SK-N-SH (cell line): ENCODE measurements at regions not wholly inside any gene's neighbourhood (a gene's known extent, or its start where the extent isn't known, plus 50 kb on each side); places are given as distances from the start of the nearest gene placed in this dataset.

Experiments used
- CTCF ChIA-PET: fragments of 300-600, 350-600 bp; formaldehyde crosslinking; extraction: SDS; loops from one replicate; lab custom pipeline; 2021; lab: Yijun Ruan, JAX
- POLR2A ChIA-PET: fragments of 350-600 bp; sonication (Branson Sonifier 250); formaldehyde crosslinking; extraction: SDS; loops from one replicate; lab custom pipeline; 2020; ENCODE audit warnings: antibody characterized with exemption, inconsistent platforms; lab: Yijun Ruan, JAX
- DNase-seq: peaks from one replicate; pipeline ENCODE4 v3.0.0; 2012
- H2AFZ ChIP-seq: fragments of 200-600 bp; sonication (generic); 2 replicates; pipeline ENCODE4 v1.8.1; 2016; ENCODE audit warnings: antibody characterized with exemption, mild to moderate bottlenecking, low read depth
- H3F3A ChIP-seq: fragments of 200-600 bp; sonication (generic); replicated peaks from 2 replicates; pipeline ENCODE3; 2016; ENCODE audit warnings: antibody characterized with exemption, mild to moderate bottlenecking; ENCODE audit not compliant: insufficient read depth
- H3K27ac ChIP-seq, 2 experiments: fragments of 200-500 bp in 1 of 2; fragments of 200-600 bp in 1 of 2; sonication (Bioruptor generic) in 1 of 2; sonication (generic), shearing (Covaris generic) in 1 of 2; 2 replicates each; pipeline versions ENCODE4 v1.5.1 to v1.6.1; 2014 to 2016; ENCODE audit warnings: low read depth in 2 of 2, inconsistent platforms in 1 of 2, low read length in 1 of 2, mild to moderate bottlenecking in 1 of 2, mixed read lengths in 1 of 2
- H3K27me3 ChIP-seq: fragments of 200-600 bp; sonication (generic), shearing (Covaris generic); 2 replicates; pipeline ENCODE4 v1.6.1; 2016; ENCODE audit warnings: mixed run types; ENCODE audit not compliant: insufficient read depth
- H3K36me3 ChIP-seq, 2 experiments: fragments of 200-500 bp in 1 of 2; fragments of 200-600 bp in 1 of 2; sonication (Bioruptor generic) in 1 of 2; sonication (generic) in 1 of 2; replicated peaks in 1 of 2; 2 replicates each; pipeline versions ENCODE3 to v1.5.1; 2014 to 2016; ENCODE audit warnings: low read length in 1 of 2, mild to moderate bottlenecking in 1 of 2; ENCODE audit not compliant: insufficient read depth in 2 of 2, control insufficient read depth in 1 of 2
- H3K4me1 ChIP-seq, 2 experiments: fragments of 200-500 bp in 1 of 2; fragments of 200-600 bp in 1 of 2; sonication (Bioruptor generic) in 1 of 2; sonication (generic), shearing (Covaris generic) in 1 of 2; 2 replicates each; pipeline versions ENCODE4 v1.5.1 to v1.6.1; 2014 to 2016; ENCODE audit warnings: low read depth in 1 of 2, low read length in 1 of 2, mixed run types in 1 of 2; ENCODE audit not compliant: insufficient read depth in 2 of 2, control insufficient read depth in 1 of 2
- H3K4me2 ChIP-seq: fragments of 200-600 bp; sonication (generic), shearing (Covaris generic); 2 replicates; pipeline ENCODE4 v1.6.1; 2017; ENCODE audit warnings: mixed run types
- H3K4me3 ChIP-seq, 2 experiments: fragments of 200-500 bp in 1 of 2; fragments of 200-600 bp in 1 of 2; sonication (Bioruptor generic) in 1 of 2; sonication (generic), shearing (Covaris generic) in 1 of 2; 2 replicates each; pipeline versions ENCODE4 v1.5.1 to v1.8.1; 2014 to 2016; ENCODE audit warnings: low read depth in 2 of 2, inconsistent platforms in 1 of 2, low read length in 1 of 2, mild to moderate bottlenecking in 1 of 2, mixed read lengths in 1 of 2, moderate library complexity in 1 of 2
- H3K79me2 ChIP-seq: fragments of 200-600 bp; sonication (generic); 2 replicates; pipeline ENCODE4 v1.8.1; 2017; ENCODE audit warnings: mild to moderate bottlenecking; ENCODE audit not compliant: insufficient read depth
- H3K9ac ChIP-seq: fragments of 200-600 bp; sonication (generic); 2 replicates; pipeline ENCODE4 v1.6.1; 2017; ENCODE audit warnings: mixed run types
- H3K9me2 ChIP-seq: fragments of 200-600 bp; sonication (generic); 2 replicates; pipeline ENCODE4 v1.6.1; 2017; ENCODE audit warnings: mixed run types
- H3K9me3 ChIP-seq: fragments of 200-600 bp; sonication (generic); 2 replicates; pipeline ENCODE4 v1.6.1; 2017; ENCODE audit warnings: mixed run types, mild to moderate bottlenecking, moderate library complexity
- H4K20me1 ChIP-seq: fragments of 200-600 bp; sonication (generic); 2 replicates; pipeline ENCODE4 v1.6.1; 2017; ENCODE audit warnings: mild to moderate bottlenecking, mixed run types; ENCODE audit not compliant: insufficient read depth
- EZH2phosphoT487 ChIP-seq: fragments of 200-600 bp; sonication (generic); IDR thresholded peaks from 2 replicates; pipeline ENCODE4 v1.6.1; 2017; ENCODE audit warnings: low read depth, mixed run types, mild to moderate bottlenecking, antibody characterized with exemption, moderate library complexity, borderline replicate concordance
- GATA2 ChIP-seq: sonication (generic); formaldehyde crosslinking; IDR thresholded peaks from 2 replicates; pipeline ENCODE4 v1.5.0; 2020; ENCODE audit warnings: mild to moderate bottlenecking, missing genetic modification reagents
- NRF1 ChIP-seq: IDR thresholded peaks from 2 replicates; pipeline ENCODE4 v1.6.1; 2012; ENCODE audit warnings: low read depth, mild to moderate bottlenecking, low read length
- RXRA ChIP-seq: IDR thresholded peaks from 2 replicates; pipeline ENCODE4 v1.4.0; 2012; ENCODE audit warnings: low read depth, mild to moderate bottlenecking, borderline replicate concordance
- TAF1 ChIP-seq: IDR thresholded peaks from 2 replicates; pipeline ENCODE4 v1.6.1; 2012; ENCODE audit warnings: low read depth, mild to moderate bottlenecking, low read length, moderate library complexity, borderline replicate concordance
- WGBS: methylation state at CpG from one replicate; pipeline ENCODE4 v1.1.6; 2017; ENCODE audit warnings: low lambda C conversion rate; 5-methylcytosine and 5-hydroxymethylcytosine counted together
- TF ChIP-seq, protein P1 (sequence below): fragments of 150-350 bp; IDR thresholded peaks from 2 replicates; pipeline ENCODE4 v1.6.1; 2016; ENCODE audit warnings: mild to moderate bottlenecking, low read depth, low read length
- TF ChIP-seq, protein P2 (sequence below): IDR thresholded peaks from 2 replicates; pipeline ENCODE4 v1.4.0; 2012; ENCODE audit warnings: low read depth
- TF ChIP-seq, protein P3 (sequence below): fragments of 200-600 bp; sonication (generic); IDR thresholded peaks from 2 replicates; pipeline ENCODE4 v1.6.1; 2017; ENCODE audit warnings: antibody characterized with exemption, mild to moderate bottlenecking, moderate library complexity

- Histone ChIP-seq H3K4me1 (no peaks in the 10 kb centered on the region; a peak in 1 of 4 replicates), H3K9me2 (no peaks in the 10 kb centered on the region), H3K36me3 (no peaks in the 10 kb centered on the region), H3K9me3 (peaks cover 5% of the 10 kb centered on the region; the same call in 1 of the 2 replicates), H2AFZ (no peak overlapping the region), H3K4me2 (no peak overlapping the region), H3F3A (peaks cover 4% of the 10 kb centered on the region), H3K79me2 (no peaks in the 10 kb centered on the region), H3K9ac (no peak overlapping the region), H3K27ac (no peak overlapping the region), H3K27me3 (no peaks in the 10 kb centered on the region), H3K4me3 (no peak overlapping the region), H4K20me1 (no peaks in the 10 kb centered on the region)
- no peak for DNase-seq
- ChIA-PET POLR2A (no interaction called here), CTCF (no interaction called here)
- TF ChIP-seq, protein P1, sequence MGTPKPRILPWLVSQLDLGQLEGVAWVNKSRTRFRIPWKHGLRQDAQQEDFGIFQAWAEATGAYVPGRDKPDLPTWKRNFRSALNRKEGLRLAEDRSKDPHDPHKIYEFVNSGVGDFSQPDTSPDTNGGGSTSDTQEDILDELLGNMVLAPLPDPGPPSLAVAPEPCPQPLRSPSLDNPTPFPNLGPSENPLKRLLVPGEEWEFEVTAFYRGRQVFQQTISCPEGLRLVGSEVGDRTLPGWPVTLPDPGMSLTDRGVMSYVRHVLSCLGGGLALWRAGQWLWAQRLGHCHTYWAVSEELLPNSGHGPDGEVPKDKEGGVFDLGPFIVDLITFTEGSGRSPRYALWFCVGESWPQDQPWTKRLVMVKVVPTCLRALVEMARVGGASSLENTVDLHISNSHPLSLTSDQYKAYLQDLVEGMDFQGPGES = no peak
- TF ChIP-seq, protein P2, sequence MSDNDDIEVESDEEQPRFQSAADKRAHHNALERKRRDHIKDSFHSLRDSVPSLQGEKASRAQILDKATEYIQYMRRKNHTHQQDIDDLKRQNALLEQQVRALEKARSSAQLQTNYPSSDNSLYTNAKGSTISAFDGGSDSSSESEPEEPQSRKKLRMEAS = no peak
These were observed 71.8 kb upstream of the BMP2K start for GRCh38 chr4:78704317-78704716.

GRCh38 chr4:78704981-78705683 is 71.0 kb upstream of the BMP2K start:
- H3K9ac ChIP-seq = no peak overlapping the region
- no peak overlapping the region for H3K4me2 ChIP-seq
- no peaks in the 10 kb centered on the region for H3K79me2 ChIP-seq
- H2AFZ ChIP-seq = no peak overlapping the region
- POLR2A ChIA-PET = no interaction called here
- no peaks in the 10 kb centered on the region for H3K9me2 ChIP-seq
- H3K27me3 ChIP-seq = no peaks in the 10 kb centered on the region
- TF ChIP-seq TAF1 (no peak), GATA2 (CRISPR knock-in tag) (no peak), NRF1 (no peak), RXRA (no peak), EZH2phosphoT487 (no peak)
- TF ChIP-seq, protein P3, sequence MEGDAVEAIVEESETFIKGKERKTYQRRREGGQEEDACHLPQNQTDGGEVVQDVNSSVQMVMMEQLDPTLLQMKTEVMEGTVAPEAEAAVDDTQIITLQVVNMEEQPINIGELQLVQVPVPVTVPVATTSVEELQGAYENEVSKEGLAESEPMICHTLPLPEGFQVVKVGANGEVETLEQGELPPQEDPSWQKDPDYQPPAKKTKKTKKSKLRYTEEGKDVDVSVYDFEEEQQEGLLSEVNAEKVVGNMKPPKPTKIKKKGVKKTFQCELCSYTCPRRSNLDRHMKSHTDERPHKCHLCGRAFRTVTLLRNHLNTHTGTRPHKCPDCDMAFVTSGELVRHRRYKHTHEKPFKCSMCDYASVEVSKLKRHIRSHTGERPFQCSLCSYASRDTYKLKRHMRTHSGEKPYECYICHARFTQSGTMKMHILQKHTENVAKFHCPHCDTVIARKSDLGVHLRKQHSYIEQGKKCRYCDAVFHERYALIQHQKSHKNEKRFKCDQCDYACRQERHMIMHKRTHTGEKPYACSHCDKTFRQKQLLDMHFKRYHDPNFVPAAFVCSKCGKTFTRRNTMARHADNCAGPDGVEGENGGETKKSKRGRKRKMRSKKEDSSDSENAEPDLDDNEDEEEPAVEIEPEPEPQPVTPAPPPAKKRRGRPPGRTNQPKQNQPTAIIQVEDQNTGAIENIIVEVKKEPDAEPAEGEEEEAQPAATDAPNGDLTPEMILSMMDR = no peak
- no peak for DNase-seq
- H3K36me3 ChIP-seq = no peaks in the 10 kb centered on the region
- H3K9me3 ChIP-seq = peaks cover 5% of the 10 kb centered on the region; the same call in 1 of the 2 replicates
- WGBS = 85% methylated on average over 3 of the region's 3 CpGs
- no peaks in the 10 kb centered on the region; a peak in 1 of 4 replicates for H3K4me1 ChIP-seq
- H3K4me3 ChIP-seq = no peak overlapping the region
- CTCF ChIA-PET = no interaction called here
- H3F3A ChIP-seq = peaks cover 4% of the 10 kb centered on the region
- no peaks in the 10 kb centered on the region for H4K20me1 ChIP-seq
- H3K27ac ChIP-seq = no peak overlapping the region
